GM13976 (cell line): ENCODE measurements at regions not wholly inside any gene's neighbourhood (a gene's known extent, or its start where the extent isn't known, plus 50 kb on each side); places are given as distances from the start of the nearest gene placed in this dataset.

Source experiments
- DNase-seq: peaks from one replicate; pipeline ENCODE4 v3.0.0; 2012; ENCODE audit warnings: low spot score
- CTCF ChIP-seq: IDR thresholded peaks from 2 replicates; pipeline ENCODE4 v1.5.1; 2012; ENCODE audit warnings: borderline replicate concordance, mild to moderate bottlenecking; ENCODE audit not compliant: insufficient read depth; ENCODE audit errors: extremely low read depth, missing control alignments, control extremely low read depth
- in situ Hi-C: fragments of 300-500 bp; cut with MboI; formaldehyde crosslinking; loops from one replicate; pipeline ENCODE4 v1.12.0; 2022; ENCODE audit warnings: low sequenced_read_pairs, mixed read lengths, inconsistent platforms; ENCODE audit not compliant: unreplicated experiment

- no peak for TF ChIP-seq CTCF
- DNase-seq, result no peak
- in situ Hi-C loops, result no loop called here
Observed at GRCh38 chr12:77300811-77301210, 235.4 kb upstream of the E2F7 start.

GRCh38 chr12:77299910-77300669 lies 234.7 kb upstream of the E2F7 start:
- no peak for TF ChIP-seq CTCF
- no peak for DNase-seq
- in situ Hi-C loops, result no loop called here

- no peak for TF ChIP-seq CTCF
- no peak for DNase-seq
- in situ Hi-C loops, result no loop called here
Observed at GRCh38 chr12:77299001-77299400, 233.6 kb upstream of the E2F7 start.

GRCh38 chr12:77294016-77294415 lies 228.6 kb upstream of the E2F7 start:
- in situ Hi-C loops, result no loop called here
- DNase-seq, result no peak
- TF ChIP-seq CTCF, result no peak

GRCh38 chr12:77274926-77275325 lies 209.6 kb upstream of the E2F7 start:
- DNase-seq, result no peak
- in situ Hi-C loops, result no loop called here
- no peak for TF ChIP-seq CTCF

GRCh38 chr12:77273898-77274297 lies 208.5 kb upstream of the E2F7 start:
- in situ Hi-C loops, result no loop called here
- TF ChIP-seq CTCF, result no peak
- no peak for DNase-seq
